Gastrocnemius medialis (tissue), 4 donors: ENCODE measurements at regions not wholly inside any gene's neighbourhood (a gene's known extent, or its start where the extent isn't known, plus 50 kb on each side); places are given as distances from the start of the nearest gene placed in this dataset.

Source experiments
- POLR2A ChIP-seq, 2 donors: fragments of 450-650 bp; IDR thresholded peaks; one replicate each; pipeline ENCODE4 v1.6.1; 2017; ENCODE audit warnings: antibody characterized with exemption in 2 of 2, mild to moderate bottlenecking in 2 of 2, moderate library complexity in 2 of 2
- TF ChIP-seq, protein P1 (sequence below), 5 experiments: fragments of 450-650 bp in 3 of 5; fragments of 200-600 bp in 2 of 5; sonication (generic) in 2 of 5; IDR thresholded peaks in 4 of 5; conservative IDR thresholded peaks in 1 of 5; 1 replicate in 4 of 5; 2 replicates in 1 of 5; pipeline ENCODE4 v1.5.1; 2016 to 2019; ENCODE audit warnings: antibody characterized with exemption in 5 of 5, mild to moderate bottlenecking in 3 of 5, moderate library complexity in 3 of 5

- TF ChIP-seq, protein P1, sequence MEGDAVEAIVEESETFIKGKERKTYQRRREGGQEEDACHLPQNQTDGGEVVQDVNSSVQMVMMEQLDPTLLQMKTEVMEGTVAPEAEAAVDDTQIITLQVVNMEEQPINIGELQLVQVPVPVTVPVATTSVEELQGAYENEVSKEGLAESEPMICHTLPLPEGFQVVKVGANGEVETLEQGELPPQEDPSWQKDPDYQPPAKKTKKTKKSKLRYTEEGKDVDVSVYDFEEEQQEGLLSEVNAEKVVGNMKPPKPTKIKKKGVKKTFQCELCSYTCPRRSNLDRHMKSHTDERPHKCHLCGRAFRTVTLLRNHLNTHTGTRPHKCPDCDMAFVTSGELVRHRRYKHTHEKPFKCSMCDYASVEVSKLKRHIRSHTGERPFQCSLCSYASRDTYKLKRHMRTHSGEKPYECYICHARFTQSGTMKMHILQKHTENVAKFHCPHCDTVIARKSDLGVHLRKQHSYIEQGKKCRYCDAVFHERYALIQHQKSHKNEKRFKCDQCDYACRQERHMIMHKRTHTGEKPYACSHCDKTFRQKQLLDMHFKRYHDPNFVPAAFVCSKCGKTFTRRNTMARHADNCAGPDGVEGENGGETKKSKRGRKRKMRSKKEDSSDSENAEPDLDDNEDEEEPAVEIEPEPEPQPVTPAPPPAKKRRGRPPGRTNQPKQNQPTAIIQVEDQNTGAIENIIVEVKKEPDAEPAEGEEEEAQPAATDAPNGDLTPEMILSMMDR (IDR thresholded peaks at IDR 0.05 in 4 of 5, conservative IDR thresholded peaks at IDR 0.05 in 1 of 5), result no peak
- no peak for TF ChIP-seq POLR2A (IDR thresholded peaks at IDR 0.05)
These were observed 160.4 kb upstream of the PCDH9 start for GRCh38 chr13:67390462-67391086.
